ENCODE measurements at regions not wholly inside any gene's neighbourhood (a gene's known extent, or its start where the extent isn't known, plus 50 kb on each side); places are given as distances from the start of the nearest gene placed in this dataset.

GRCh38 chr11:59263225-59263894, 50.6 kb upstream of the MPEG1 start:
- DNase-seq (ENCODE audit: low read depth in 4 of 4, low spot score in 3 of 4), result no peak
